ENCODE measurements at regions not wholly inside any gene's neighbourhood (a gene's known extent, or its start where the extent isn't known, plus 50 kb on each side); places are given as distances from the start of the nearest gene placed in this dataset.
"Not testable (repeated sequence)": the region's sequence is repeated elsewhere in the genome, so short reads cannot be mapped to it uniquely, and the experiment has no call there.

GRCh38 chr3:178131801-178132200 is 404.4 kb upstream of the KCNMB2 start:
- H3K36me3 ChIP-seq: no peaks in the 10 kb centered on the region
- H3K27me3 ChIP-seq: no peaks in the 10 kb centered on the region
- H3K4me3 ChIP-seq: no peak overlapping the region
- no peak overlapping the region for H3K27ac ChIP-seq
- DNase-seq: no peak
- TF ChIP-seq EP300 (IDR thresholded peaks at IDR 0.05) (no peak), POLR2AphosphoS5 (IDR thresholded peaks at IDR 0.05) (no peak), POLR2A (IDR thresholded peaks at IDR 0.05) (no peak), CTCF (IDR thresholded peaks at IDR 0.05) (no peak)
- H3K4me1 ChIP-seq: peaks cover 0 to 28% (median 18%) of the 10 kb centered on the region in 4 donors
- WGBS, 2 donors: 51 to 57% methylated on average over 2 of the region's 2 CpGs
- intact Hi-C loops (cut with DNase I): no loop called here
- H3K9me3 ChIP-seq: no peaks in the 10 kb centered on the region

GRCh38 chr3:178137206-178137605 is 399.0 kb upstream of the KCNMB2 start:
- H3K9me3 ChIP-seq: no peaks in the 10 kb centered on the region
- DNase-seq: no peak
- H3K4me1 ChIP-seq: peaks cover 0 to 37% (median 22%) of the 10 kb centered on the region in 4 donors
- intact Hi-C loops (cut with DNase I): no loop called here
- no peaks in the 10 kb centered on the region for H3K36me3 ChIP-seq
- no peak overlapping the region for H3K4me3 ChIP-seq
- TF ChIP-seq EP300 (IDR thresholded peaks at IDR 0.05): no peak
- no peaks in the 10 kb centered on the region for H3K27me3 ChIP-seq
- peak overlapping the region; percentile 3 to 56 (median 41) for H3K27ac ChIP-seq
- WGBS, 2 donors: 83 to 86% methylated on average over 4 of the region's 4 CpGs

- WGBS, 2 donors: 89 to 90% methylated on average over 3 of the region's 3 CpGs
- TF ChIP-seq POLR2A (IDR thresholded peaks at IDR 0.05): no peak
- no peak for TF ChIP-seq CTCF (IDR thresholded peaks at IDR 0.05)
- no peak for TF ChIP-seq EP300 (IDR thresholded peaks at IDR 0.05)
- TF ChIP-seq POLR2AphosphoS5 (IDR thresholded peaks at IDR 0.05): no peak
- Histone ChIP-seq H3K36me3 (no peaks in the 10 kb centered on the region), H3K27me3 (no peaks in the 10 kb centered on the region), H3K9me3 (no peaks in the 10 kb centered on the region), H3K4me1 (peaks cover 0 to 37% (median 22%) of the 10 kb centered on the region in 4 donors), H3K4me3 (no peak overlapping the region), H3K27ac (peak overlapping the region in 1 of 4 donors; percentile 56)
- intact Hi-C loops (cut with DNase I): no loop called here
- DNase-seq: no peak
These were observed 398.4 kb upstream of the KCNMB2 start for GRCh38 chr3:178137831-178138230.

- intact Hi-C loops (cut with DNase I): no loop called here
- Histone ChIP-seq H3K27ac (no peak overlapping the region), H3K4me3 (no peak overlapping the region), H3K27me3 (no peaks in the 10 kb centered on the region), H3K4me1 (peaks cover 0 to 37% (median 22%) of the 10 kb centered on the region in 4 donors), H3K9me3 (no peaks in the 10 kb centered on the region), H3K36me3 (no peaks in the 10 kb centered on the region)
- TF ChIP-seq POLR2A (IDR thresholded peaks at IDR 0.05) (no peak), POLR2AphosphoS5 (IDR thresholded peaks at IDR 0.05) (no peak), EP300 (IDR thresholded peaks at IDR 0.05) (no peak), CTCF (IDR thresholded peaks at IDR 0.05) (no peak)
- no peak for DNase-seq
These were observed 397.1 kb upstream of the KCNMB2 start for GRCh38 chr3:178139116-178139515.

- Histone ChIP-seq H3K4me3 (no peak overlapping the region), H3K9me3 (no peaks in the 10 kb centered on the region), H3K27ac (peak overlapping the region in 2 of 4 donors; percentile 15 to 26), H3K27me3 (no peaks in the 10 kb centered on the region), H3K4me1 (peaks cover 0 to 36% (median 20%) of the 10 kb centered on the region in 4 donors), H3K36me3 (no peaks in the 10 kb centered on the region)
- WGBS, 2 donors: 59 to 72% methylated on average over 4 of the region's 4 CpGs
- intact Hi-C loops (cut with DNase I): no loop called here
- DNase-seq: no peak
- TF ChIP-seq POLR2A (IDR thresholded peaks at IDR 0.05): no peak
- TF ChIP-seq CTCF (IDR thresholded peaks at IDR 0.05): no peak
- TF ChIP-seq EP300 (IDR thresholded peaks at IDR 0.05): no peak
- TF ChIP-seq POLR2AphosphoS5 (IDR thresholded peaks at IDR 0.05): no peak
These were observed 395.5 kb upstream of the KCNMB2 start for GRCh38 chr3:178140531-178141304.

GRCh38 chr3:178141305-178141684 is 394.9 kb upstream of the KCNMB2 start:
- intact Hi-C loops (cut with DNase I); DNase-seq; H3K27ac ChIP-seq; H3K27me3 ChIP-seq; H3K9me3 ChIP-seq; H3K36me3 ChIP-seq; H3K4me3 ChIP-seq: not testable (repeated sequence)
- H3K4me1 ChIP-seq: peaks cover 0 to 33% (median 17%) of the 10 kb centered on the region in 4 donors
- no CpG with 5 or more reads among the region's 1 CpG for WGBS, 2 donors
